ENCODE measurements at regions not wholly inside any gene's neighbourhood (a gene's known extent, or its start where the extent isn't known, plus 50 kb on each side); places are given as distances from the start of the nearest gene placed in this dataset.

GRCh38 chr9:84573083-84573482 lies 96.4 kb upstream of the NTRK2 start:
- DNase-seq (ENCODE audit: extremely low read depth in 1 of 2, low read depth in 1 of 2) = no peak

DNA sequence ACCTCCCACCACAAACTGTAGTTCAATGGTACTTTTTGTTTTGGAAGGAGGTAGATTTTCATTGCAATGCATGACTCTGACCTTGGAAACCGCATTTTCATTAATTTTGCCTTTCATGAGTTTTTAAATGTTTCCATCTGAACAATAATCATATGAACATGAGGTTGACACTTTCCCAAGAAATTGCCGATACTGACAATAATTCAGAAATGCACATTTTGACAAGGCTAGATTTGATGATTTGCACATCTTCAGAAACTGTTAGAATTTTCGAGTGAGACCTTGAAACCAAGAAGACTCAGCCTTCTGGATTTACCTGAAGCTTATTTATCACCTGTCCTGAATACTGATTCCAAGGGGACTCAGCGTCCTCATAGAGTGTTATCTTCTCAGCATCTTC lies 93.8 kb upstream of the NTRK2 start:
- no peak for DNase-seq (ENCODE audit: extremely low read depth in 1 of 2, low read depth in 1 of 2)

DNA sequence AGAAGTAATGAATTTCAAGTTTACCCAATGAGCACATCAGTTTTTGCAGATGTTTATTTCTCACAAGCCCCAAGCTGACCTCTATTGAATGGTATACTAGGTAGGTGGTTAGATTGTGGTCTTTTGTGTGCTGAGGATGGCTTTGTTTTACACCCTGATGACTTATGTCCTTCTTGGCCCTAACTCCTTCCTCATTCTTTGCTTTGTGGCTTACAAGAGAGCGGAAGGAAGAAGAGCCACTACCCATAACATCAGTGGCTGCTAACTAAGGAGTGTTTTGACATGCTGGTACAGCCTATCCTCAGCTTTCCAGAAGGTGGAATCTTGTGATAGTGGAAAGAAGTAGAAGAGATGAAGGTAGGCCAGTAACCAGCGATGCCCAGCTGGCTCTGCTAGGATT lies 85.7 kb upstream of the NTRK2 start:
- DNase-seq (ENCODE audit: extremely low read depth in 1 of 2, low read depth in 1 of 2) = no peak

GRCh38 chr9:84586662-84587061 lies 82.9 kb upstream of the NTRK2 start:
- DNase-seq (ENCODE audit: extremely low read depth in 1 of 2, low read depth in 1 of 2) = no peak

DNA sequence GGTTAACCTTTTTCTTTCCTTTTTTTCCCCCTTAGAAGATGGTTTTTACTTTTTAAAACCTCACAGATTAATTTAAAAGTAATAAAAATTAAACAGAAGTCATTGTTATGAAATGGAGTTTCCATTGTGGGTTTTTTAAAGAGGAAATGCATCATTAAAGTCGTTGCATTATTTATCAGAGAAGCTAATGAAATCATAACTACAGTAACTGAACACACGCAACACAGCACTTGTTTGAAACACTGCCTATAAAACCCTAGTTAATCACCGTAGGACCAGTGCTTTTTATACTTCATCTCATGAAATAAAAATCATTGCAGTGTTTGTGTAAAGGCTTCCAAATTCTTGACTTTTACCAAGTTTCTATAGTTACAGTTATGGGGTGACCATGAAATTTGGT lies 82.4 kb upstream of the NTRK2 start:
- no peak for DNase-seq (ENCODE audit: extremely low read depth in 1 of 2, low read depth in 1 of 2)

- no peak for DNase-seq (ENCODE audit: extremely low read depth in 1 of 2, low read depth in 1 of 2)
Observed at GRCh38 chr9:84589542-84589941, 80.0 kb upstream of the NTRK2 start.

GRCh38 chr9:84590706-84591105 lies 78.8 kb upstream of the NTRK2 start:
- no peak for DNase-seq (ENCODE audit: extremely low read depth in 1 of 2, low read depth in 1 of 2)

GRCh38 chr9:84592918-84593317 lies 76.6 kb upstream of the NTRK2 start:
- DNase-seq (ENCODE audit: extremely low read depth in 1 of 2, low read depth in 1 of 2) = no peak

- no peak for DNase-seq (ENCODE audit: extremely low read depth in 1 of 2, low read depth in 1 of 2)
Observed at GRCh38 chr9:84593352-84593751, 76.2 kb upstream of the NTRK2 start.

GRCh38 chr9:84597131-84597530 lies 72.4 kb upstream of the NTRK2 start:
- no peak for DNase-seq (ENCODE audit: extremely low read depth in 1 of 2, low read depth in 1 of 2)

DNA sequence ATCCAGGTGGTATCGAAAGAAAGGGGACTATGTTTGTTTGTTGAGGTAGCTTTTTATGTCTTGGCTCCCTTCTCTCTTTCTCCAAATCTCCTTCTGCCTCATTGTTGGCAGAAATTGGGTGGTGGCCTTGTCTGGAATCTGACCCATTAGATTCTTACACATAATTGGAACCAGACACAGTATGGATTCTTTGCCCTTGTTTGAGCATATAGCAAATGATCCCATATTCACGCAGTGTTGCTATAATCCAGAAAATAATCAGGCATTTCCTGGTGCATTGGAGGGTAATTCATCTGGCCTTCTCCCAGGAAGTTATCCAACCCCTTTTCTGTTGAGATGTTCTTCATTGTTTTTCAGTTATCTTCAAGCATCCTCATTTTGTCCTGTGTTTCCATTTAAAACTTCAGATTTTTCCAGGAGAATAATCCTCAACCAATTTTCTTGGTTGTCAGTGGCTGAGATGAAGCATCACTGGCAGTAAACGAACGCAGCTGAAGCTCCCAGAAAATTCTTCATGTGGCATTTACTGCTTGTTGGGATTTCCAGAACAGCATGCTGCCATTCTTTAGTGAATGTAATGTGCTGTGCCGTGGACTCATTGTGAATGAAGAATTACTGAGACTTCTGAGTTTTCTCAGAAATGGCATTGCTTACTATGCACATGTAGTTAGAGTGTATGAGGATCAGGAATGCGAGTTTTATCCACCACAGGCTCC lies 70.5 kb upstream of the NTRK2 start:
- DNase-seq (ENCODE audit: extremely low read depth in 1 of 2, low read depth in 1 of 2) = no peak

- DNase-seq (ENCODE audit: extremely low read depth in 1 of 2, low read depth in 1 of 2) = no peak
Observed at GRCh38 chr9:84600739-84601138, 68.8 kb upstream of the NTRK2 start.

DNA sequence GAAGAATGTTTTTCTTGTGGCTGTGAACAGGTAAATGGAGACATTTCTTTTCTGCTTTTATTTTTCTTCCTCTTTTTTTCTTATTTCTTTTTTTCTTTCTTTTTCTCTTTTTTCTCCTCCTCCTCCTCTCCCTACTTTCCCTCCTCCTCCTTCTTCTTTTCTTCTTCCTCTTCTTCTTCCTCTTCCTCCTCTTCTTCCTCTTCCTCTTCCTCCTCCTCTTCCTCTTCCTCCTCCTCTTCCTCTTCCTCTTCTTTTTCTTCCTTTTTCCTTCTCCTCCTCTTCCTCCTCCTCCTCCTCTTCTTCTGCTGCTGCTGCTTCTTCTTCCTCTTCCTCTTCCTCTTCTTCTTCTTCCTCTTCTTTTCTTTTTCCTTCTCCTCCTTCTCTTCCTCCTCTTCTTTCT lies 65.3 kb upstream of the NTRK2 start:
- DNase-seq (ENCODE audit: extremely low read depth in 1 of 2, low read depth in 1 of 2) = no peak

DNA sequence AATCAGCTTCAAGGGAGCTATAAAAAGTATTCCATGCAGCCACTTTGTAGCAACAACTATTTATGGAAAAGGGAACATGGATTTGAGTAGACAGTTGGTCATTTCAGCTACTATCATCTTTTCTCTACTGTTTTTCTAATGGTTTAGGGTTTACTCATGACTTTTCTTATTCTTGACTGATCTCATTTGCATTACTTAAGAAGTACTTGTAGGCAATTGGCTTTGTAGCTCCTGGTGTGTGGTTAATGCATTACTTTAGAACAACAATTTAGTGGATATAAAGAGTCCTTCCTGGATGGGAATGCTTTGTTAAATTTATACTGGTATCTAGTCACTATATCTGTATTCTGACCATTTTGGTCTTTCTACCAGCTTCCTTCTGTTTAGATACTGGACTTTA lies 59.8 kb upstream of the NTRK2 start:
- no peak for DNase-seq (ENCODE audit: extremely low read depth in 1 of 2, low read depth in 1 of 2)

GRCh38 chr9:84613431-84613830 lies 56.1 kb upstream of the NTRK2 start:
- DNase-seq (ENCODE audit: extremely low read depth in 1 of 2, low read depth in 1 of 2) = no peak

- DNase-seq (ENCODE audit: extremely low read depth in 1 of 2, low read depth in 1 of 2) = no peak
Observed at GRCh38 chr9:84615544-84615943, 54.0 kb upstream of the NTRK2 start.

GRCh38 chr9:84617411-84618029 lies 52.0 kb upstream of the NTRK2 start:
- DNase-seq (ENCODE audit: extremely low read depth in 1 of 2, low read depth in 1 of 2) = no peak

Measured in activated CD8-positive, alpha-beta memory T cell treated with anti-CD3 and anti-CD28 coated beads for 1 hour (primary cell).